SK-N-MC (cell line): ENCODE measurements at regions not wholly inside any gene's neighbourhood (a gene's known extent, or its start where the extent isn't known, plus 50 kb on each side); places are given as distances from the start of the nearest gene placed in this dataset.

ENCODE experiments used
- DNase-seq: peaks from one replicate; pipeline ENCODE4 v3.0.0-alpha.2; 2011; ENCODE audit warnings: low read depth, low spot score
- H3K27ac ChIP-seq: fragments of 200-600 bp; sonication (generic); 2 replicates; pipeline ENCODE4 v1.5.1; 2016; ENCODE audit warnings: mixed run types
- H3K36me3 ChIP-seq: fragments of 200-600 bp; sonication (generic); 2 replicates; pipeline ENCODE4 v1.6.1; 2017; ENCODE audit warnings: antibody characterized with exemption, low read length, mixed read lengths; ENCODE audit not compliant: insufficient read depth
- H3K4me3 ChIP-seq: fragments of 200-600 bp; sonication (generic); 2 replicates; pipeline ENCODE4 v1.5.1; 2016
- H3K9ac ChIP-seq: fragments of 200-600 bp; sonication (generic); 2 replicates; pipeline ENCODE4 v1.8.0; 2017; ENCODE audit warnings: mixed run types, mixed read lengths; ENCODE audit not compliant: insufficient read length
- H3K9me3 ChIP-seq: fragments of 200-600 bp; sonication (generic); 2 replicates; pipeline ENCODE4 v1.6.1; 2017; ENCODE audit warnings: low read depth, mild to moderate bottlenecking, antibody characterized with exemption, low read length, moderate library complexity, mixed read lengths
- EZH2 ChIP-seq: fragments of 200-600 bp; sonication (generic); IDR thresholded peaks from one replicate; pipeline ENCODE4 v1.6.1; 2017; ENCODE audit warnings: antibody characterized with exemption
- FOXP2 ChIP-seq: optimal IDR thresholded peaks from 2 replicates; pipeline ENCODE3; 2011; ENCODE audit warnings: mild to moderate bottlenecking, moderate library complexity; ENCODE audit not compliant: insufficient read depth; ENCODE audit errors: extremely low read length, control extremely low read depth
- POLR2AphosphoS5 ChIP-seq: IDR thresholded peaks from 2 replicates; pipeline ENCODE4 v1.6.1; 2012; ENCODE audit warnings: mild to moderate bottlenecking, low read depth, low read length, borderline replicate concordance

DNA sequence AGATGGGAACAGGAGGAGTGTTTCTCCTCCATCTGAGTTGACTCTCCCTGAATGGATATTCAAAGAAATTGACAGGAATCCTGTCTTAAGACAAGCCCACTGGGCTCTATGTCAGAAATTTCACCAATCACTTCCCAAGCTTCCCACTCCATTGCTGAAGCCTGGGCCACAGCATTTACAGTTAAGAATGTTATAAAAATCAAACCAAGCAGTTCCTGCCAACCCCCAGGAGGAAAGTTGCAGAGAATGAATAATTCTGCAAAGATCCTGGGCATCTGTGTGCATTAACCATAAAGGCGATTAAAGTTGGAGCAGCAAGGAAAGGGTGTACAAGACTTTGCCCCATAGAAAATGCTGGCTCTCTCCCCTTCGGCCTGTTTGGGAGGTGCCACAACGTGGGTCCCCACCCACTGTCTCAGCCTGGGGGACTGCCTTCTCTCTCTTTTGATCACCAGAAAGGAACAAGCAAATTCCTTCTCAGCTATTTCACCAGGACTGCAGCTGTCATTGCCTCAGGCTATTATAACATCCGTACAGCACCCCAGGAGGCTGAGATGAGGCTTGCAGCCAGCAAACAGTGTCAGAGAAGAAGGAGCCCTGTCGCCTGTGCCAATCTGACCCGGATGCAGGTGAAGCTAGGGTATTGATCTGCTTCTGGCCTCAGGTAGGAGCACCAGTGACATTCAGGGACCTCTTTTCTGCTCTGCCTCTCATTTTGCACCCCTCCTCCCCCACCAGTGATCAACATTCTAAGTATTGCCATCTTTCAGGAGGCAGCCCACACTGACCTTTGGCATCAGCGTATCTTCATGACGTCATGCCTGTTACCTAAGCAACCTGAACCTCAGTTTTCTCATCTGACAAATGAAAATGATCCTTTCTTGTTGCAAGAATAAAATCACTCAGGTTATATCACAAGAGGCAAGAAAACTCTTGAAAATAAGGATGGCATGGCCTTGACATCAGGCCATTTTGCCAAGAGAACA lies 219.0 kb downstream of the SH3BP4 start:
- DNase-seq, result peak; percentile 94
- H3K27ac ChIP-seq, result peak overlapping the region; percentile 95
- peak overlapping the region; percentile 26 for H3K9ac ChIP-seq
- peak; percentile 66; the same call in 1 of the 2 replicates for TF ChIP-seq POLR2AphosphoS5
- TF ChIP-seq EZH2, result no peak
- TF ChIP-seq FOXP2, result peak; percentile 85
- no peaks in the 10 kb centered on the region for H3K9me3 ChIP-seq
- H3K36me3 ChIP-seq, result no peaks in the 10 kb centered on the region
- H3K4me3 ChIP-seq, result peak overlapping the region; percentile 63

DNA sequence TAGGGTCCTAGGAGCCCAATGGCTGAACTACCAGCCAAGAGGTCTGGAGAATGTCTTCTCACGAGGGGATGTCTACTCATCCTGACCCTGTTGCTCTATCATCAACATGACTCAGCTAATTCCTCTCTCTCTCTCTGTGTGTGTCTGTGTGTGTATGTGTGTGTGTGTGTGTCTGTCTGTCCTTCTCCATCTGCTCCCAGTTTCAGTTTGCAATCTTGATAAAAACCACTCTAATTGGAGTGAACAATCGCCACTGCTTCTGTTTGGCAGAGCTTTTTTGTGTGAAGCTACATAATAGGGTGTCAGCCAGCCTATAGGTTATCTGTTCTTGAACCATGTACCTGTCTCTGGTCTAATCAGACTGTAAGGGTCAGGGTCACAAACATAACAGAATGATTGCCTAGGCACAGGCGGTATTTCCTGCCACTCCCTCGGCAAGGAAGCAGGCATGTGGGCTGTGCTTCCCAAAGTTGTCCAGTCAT lies 219.8 kb downstream of the SH3BP4 start:
- Histone ChIP-seq H3K9me3 (no peaks in the 10 kb centered on the region), H3K4me3 (peak overlapping the region; percentile 63), H3K36me3 (no peaks in the 10 kb centered on the region), H3K9ac (no peak overlapping the region), H3K27ac (peak overlapping the region; percentile 95)
- DNase-seq, result no peak
- TF ChIP-seq EZH2, result no peak
- no peak for TF ChIP-seq FOXP2
- TF ChIP-seq POLR2AphosphoS5, result no peak

DNA sequence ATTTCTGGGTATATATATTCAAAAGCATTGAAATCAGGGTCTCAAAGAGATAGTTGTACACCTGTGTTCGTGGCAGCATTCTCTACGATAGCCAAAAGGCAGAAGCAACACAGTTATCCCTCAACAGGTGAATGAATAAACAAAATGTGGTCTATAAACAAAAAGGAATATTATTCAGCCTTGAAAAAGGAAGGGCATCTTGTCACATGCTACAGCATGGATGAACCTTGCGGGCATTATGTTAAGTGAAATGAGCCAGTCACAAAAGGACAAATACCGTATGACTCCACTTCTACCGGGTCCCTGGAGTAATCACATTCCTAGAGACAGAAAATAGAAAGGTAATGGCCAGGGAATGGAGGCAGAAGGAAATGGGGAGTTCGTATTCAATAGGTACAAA lies 228.8 kb downstream of the SH3BP4 start:
- TF ChIP-seq POLR2AphosphoS5, result no peak
- TF ChIP-seq FOXP2, result no peak
- no peak overlapping the region for H3K4me3 ChIP-seq
- no peaks in the 10 kb centered on the region for H3K9me3 ChIP-seq
- H3K36me3 ChIP-seq, result no peaks in the 10 kb centered on the region
- no peak overlapping the region for H3K9ac ChIP-seq
- DNase-seq, result no peak
- no peak overlapping the region for H3K27ac ChIP-seq

DNA sequence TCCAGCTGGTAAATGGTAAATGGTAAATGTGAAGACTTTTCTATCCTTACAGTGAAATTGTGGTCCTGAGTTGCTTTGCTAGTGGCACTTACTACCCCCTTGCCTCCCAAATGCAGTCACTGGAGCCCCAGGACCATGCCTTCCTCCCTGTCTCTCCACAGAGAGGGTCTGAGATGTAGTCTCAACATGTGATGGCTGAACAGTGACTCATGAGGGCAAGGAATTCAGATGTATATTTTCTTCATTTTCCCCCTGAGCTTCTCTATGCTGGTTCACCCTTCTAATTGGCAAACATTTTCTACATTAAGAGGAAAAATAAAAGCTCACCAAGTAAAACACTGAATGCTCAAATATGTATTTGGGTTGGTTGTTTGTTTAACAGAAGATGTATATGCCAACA lies 232.0 kb downstream of the SH3BP4 start:
- H3K4me3 ChIP-seq, result no peak overlapping the region
- DNase-seq, result no peak
- H3K9me3 ChIP-seq, result no peaks in the 10 kb centered on the region
- no peak for TF ChIP-seq POLR2AphosphoS5
- TF ChIP-seq EZH2, result no peak
- TF ChIP-seq FOXP2, result no peak
- no peak overlapping the region for H3K9ac ChIP-seq
- H3K27ac ChIP-seq, result no peak overlapping the region
- H3K36me3 ChIP-seq, result no peaks in the 10 kb centered on the region

DNA sequence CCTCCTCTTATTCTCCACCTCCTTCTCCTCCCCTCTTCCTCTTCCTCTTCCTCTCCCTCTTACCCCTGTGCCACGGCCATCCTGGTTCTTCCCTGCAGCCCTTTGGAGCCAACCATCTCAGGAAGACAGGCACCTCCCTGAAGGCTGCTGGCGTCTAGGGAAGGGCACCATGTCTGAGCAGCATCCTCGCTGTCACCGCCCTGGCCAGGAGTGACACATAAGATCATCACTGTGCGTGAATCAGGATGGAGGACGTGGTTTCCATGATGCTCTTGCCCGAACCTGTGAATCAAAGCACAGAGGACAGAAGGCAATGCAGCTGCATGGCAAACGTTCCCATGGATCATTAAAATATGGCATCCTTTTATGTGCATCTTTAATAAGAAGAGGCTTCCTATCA lies 236.0 kb downstream of the SH3BP4 start:
- no peak overlapping the region for H3K27ac ChIP-seq
- no peak overlapping the region for H3K4me3 ChIP-seq
- H3K9ac ChIP-seq, result no peak overlapping the region
- DNase-seq, result no peak
- no peaks in the 10 kb centered on the region for H3K9me3 ChIP-seq
- TF ChIP-seq POLR2AphosphoS5 (no peak), EZH2 (no peak), FOXP2 (no peak)
- no peaks in the 10 kb centered on the region for H3K36me3 ChIP-seq

DNA sequence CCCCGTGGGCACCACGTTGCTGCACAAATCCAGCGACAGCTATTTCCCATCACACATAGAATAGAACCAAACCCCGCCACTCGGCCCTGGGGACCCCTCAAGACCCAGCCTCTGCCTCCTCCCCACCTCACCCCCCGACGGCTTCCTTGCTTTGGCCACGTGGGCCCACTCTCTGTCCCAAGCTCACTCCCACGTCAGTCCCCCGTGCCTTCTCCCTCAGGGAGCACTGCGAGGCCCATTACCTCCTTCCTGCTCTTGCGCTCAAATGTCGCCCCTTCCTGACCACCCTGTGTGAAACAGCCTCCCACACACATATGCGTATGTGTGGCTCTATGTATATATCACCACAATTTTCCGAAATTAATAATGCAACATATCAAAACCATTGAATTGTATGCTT lies 239.7 kb downstream of the SH3BP4 start:
- TF ChIP-seq POLR2AphosphoS5, result no peak
- no peak for TF ChIP-seq EZH2
- Histone ChIP-seq H3K27ac (no peak overlapping the region), H3K36me3 (no peaks in the 10 kb centered on the region), H3K4me3 (peak overlapping the region; percentile 71), H3K9ac (no peak overlapping the region), H3K9me3 (no peaks in the 10 kb centered on the region)
- no peak for DNase-seq

DNA sequence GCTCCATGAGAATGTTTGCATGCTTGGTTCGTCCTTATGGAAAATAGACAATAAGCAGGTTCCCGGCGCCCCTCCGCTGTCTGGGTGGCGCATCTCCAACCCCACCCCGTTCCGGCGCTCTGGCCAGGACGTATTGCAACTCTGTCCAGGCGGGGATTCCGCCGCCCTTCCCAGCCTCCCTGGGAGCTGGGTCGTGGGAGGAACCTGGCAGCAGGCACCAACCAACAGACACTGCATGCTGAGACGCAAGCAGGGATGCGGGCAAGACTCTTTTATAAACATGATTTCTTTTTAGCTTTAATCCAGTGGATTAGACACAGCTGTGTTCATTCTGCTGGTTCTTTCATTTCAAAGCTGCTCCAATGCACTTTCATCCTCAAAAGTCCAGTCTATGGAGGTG lies 240.2 kb downstream of the SH3BP4 start:
- Histone ChIP-seq H3K4me3 (peak overlapping the region; percentile 71), H3K36me3 (no peaks in the 10 kb centered on the region), H3K9me3 (no peaks in the 10 kb centered on the region), H3K9ac (no peak overlapping the region), H3K27ac (no peak overlapping the region)
- no peak for TF ChIP-seq EZH2
- 0 out of 2 replicates have a peak, but pooled peaks have one; percentile 17 for TF ChIP-seq POLR2AphosphoS5
- no peak for TF ChIP-seq FOXP2
- DNase-seq, result no peak

DNA sequence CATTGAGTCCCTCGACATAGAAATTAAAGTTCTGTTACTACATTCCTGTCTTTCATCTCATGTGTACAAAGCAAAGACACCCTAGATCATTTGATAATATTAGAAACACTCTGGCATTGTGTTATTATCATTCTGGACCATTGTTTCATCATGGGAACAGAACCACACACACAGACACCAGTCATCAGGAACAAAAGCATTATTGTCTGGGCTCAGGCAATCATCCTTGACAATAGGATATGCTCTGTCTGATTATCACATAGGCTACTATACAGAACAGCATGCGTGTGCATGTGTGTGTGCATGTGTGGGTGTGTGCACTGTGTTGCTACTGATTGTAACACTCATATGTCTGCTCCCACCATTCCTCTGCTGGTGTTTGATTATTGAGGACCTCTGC lies 242.5 kb downstream of the SH3BP4 start:
- Histone ChIP-seq H3K4me3 (no peak overlapping the region), H3K36me3 (no peaks in the 10 kb centered on the region), H3K9me3 (no peaks in the 10 kb centered on the region), H3K9ac (no peak overlapping the region), H3K27ac (no peak overlapping the region)
- DNase-seq, result no peak
- no peak for TF ChIP-seq POLR2AphosphoS5
- no peak for TF ChIP-seq EZH2
- no peak for TF ChIP-seq FOXP2
